T-helper 2 cell treated with Interferon-gamma antibody and Interleukin-4, amounts not matched to agents 5 μg/mL and 100 μg/mL, for 36 hours (primary cell): ENCODE measurements at regions not wholly inside any gene's neighbourhood (a gene's known extent, or its start where the extent isn't known, plus 50 kb on each side); places are given as distances from the start of the nearest gene placed in this dataset.

Source experiments
- DNase-seq: peaks from one replicate; pipeline ENCODE4 v3.0.0; 2021; ENCODE audit warnings: low spot score
- H3K27ac Mint-ChIP-seq: one replicate; pipeline ENCODE4 v1.8.0; 2021; ENCODE audit warnings: mild to moderate bottlenecking, mixed read lengths
- H3K27me3 Mint-ChIP-seq: one replicate; pipeline ENCODE4 v1.8.0; 2021; ENCODE audit warnings: low read depth, mixed read lengths
- H3K36me3 Mint-ChIP-seq: one replicate; pipeline ENCODE4 v1.8.0; 2021; ENCODE audit warnings: low read depth, mixed read lengths
- H3K4me1 Mint-ChIP-seq: one replicate; pipeline ENCODE4 v1.8.0; 2021; ENCODE audit warnings: low read depth, mixed read lengths
- H3K4me3 Mint-ChIP-seq: one replicate; pipeline ENCODE4 v1.8.0; 2022; ENCODE audit warnings: mild to moderate bottlenecking, moderate library complexity, mixed read lengths
- H3K9me3 Mint-ChIP-seq: one replicate; pipeline ENCODE4 v1.8.0; 2021; ENCODE audit warnings: mixed read lengths

GRCh38 chr15:96690733-96691132 lies 360.2 kb downstream of the NR2F2 start:
- Mint-ChIP-seq H3K27ac (no peak overlapping the region), H3K9me3 (peaks cover 3% of the 10 kb centered on the region), H3K36me3 (no peaks in the 10 kb centered on the region), H3K4me3 (no peak overlapping the region), H3K4me1 (no peaks in the 10 kb centered on the region), H3K27me3 (no peaks in the 10 kb centered on the region)
- no peak for DNase-seq

GRCh38 chr15:96692826-96693225 lies 362.3 kb downstream of the NR2F2 start:
- peaks cover 3% of the 10 kb centered on the region for H3K9me3 Mint-ChIP-seq
- H3K4me3 Mint-ChIP-seq, result no peak overlapping the region
- no peaks in the 10 kb centered on the region for H3K36me3 Mint-ChIP-seq
- no peak overlapping the region for H3K27ac Mint-ChIP-seq
- H3K27me3 Mint-ChIP-seq, result no peaks in the 10 kb centered on the region
- DNase-seq, result no peak
- no peaks in the 10 kb centered on the region for H3K4me1 Mint-ChIP-seq

GRCh38 chr15:96693515-96693914 lies 363.0 kb downstream of the NR2F2 start:
- Mint-ChIP-seq H3K27me3 (no peaks in the 10 kb centered on the region), H3K4me3 (no peak overlapping the region), H3K4me1 (no peaks in the 10 kb centered on the region), H3K36me3 (no peaks in the 10 kb centered on the region), H3K9me3 (peaks cover 3% of the 10 kb centered on the region), H3K27ac (no peak overlapping the region)
- no peak for DNase-seq

GRCh38 chr15:96693990-96694517 lies 363.6 kb downstream of the NR2F2 start:
- H3K36me3 Mint-ChIP-seq, result no peaks in the 10 kb centered on the region
- peaks cover 3% of the 10 kb centered on the region for H3K9me3 Mint-ChIP-seq
- no peaks in the 10 kb centered on the region for H3K27me3 Mint-ChIP-seq
- DNase-seq, result no peak
- H3K27ac Mint-ChIP-seq, result no peak overlapping the region
- H3K4me1 Mint-ChIP-seq, result no peaks in the 10 kb centered on the region
- H3K4me3 Mint-ChIP-seq, result no peak overlapping the region

- Mint-ChIP-seq H3K4me3 (no peak overlapping the region), H3K4me1 (no peaks in the 10 kb centered on the region), H3K36me3 (no peaks in the 10 kb centered on the region), H3K27ac (no peak overlapping the region), H3K9me3 (no peaks in the 10 kb centered on the region), H3K27me3 (no peaks in the 10 kb centered on the region)
- no peak for DNase-seq
These were observed 364.9 kb downstream of the NR2F2 start for GRCh38 chr15:96695426-96695825.

GRCh38 chr15:96699871-96700401 lies 369.4 kb downstream of the NR2F2 start:
- Mint-ChIP-seq H3K27me3 (no peaks in the 10 kb centered on the region), H3K27ac (no peak overlapping the region), H3K36me3 (no peaks in the 10 kb centered on the region), H3K4me3 (no peak overlapping the region), H3K9me3 (no peaks in the 10 kb centered on the region), H3K4me1 (no peaks in the 10 kb centered on the region)
- DNase-seq, result no peak

- H3K36me3 Mint-ChIP-seq, result no peaks in the 10 kb centered on the region
- DNase-seq, result no peak
- H3K27me3 Mint-ChIP-seq, result no peaks in the 10 kb centered on the region
- no peak overlapping the region for H3K27ac Mint-ChIP-seq
- no peaks in the 10 kb centered on the region for H3K4me1 Mint-ChIP-seq
- H3K9me3 Mint-ChIP-seq, result no peaks in the 10 kb centered on the region
- no peak overlapping the region for H3K4me3 Mint-ChIP-seq
These were observed 370.1 kb downstream of the NR2F2 start for GRCh38 chr15:96700555-96700954.

GRCh38 chr15:96701443-96701842 lies 370.9 kb downstream of the NR2F2 start:
- Mint-ChIP-seq H3K36me3 (no peaks in the 10 kb centered on the region), H3K27me3 (no peaks in the 10 kb centered on the region), H3K4me1 (no peaks in the 10 kb centered on the region), H3K9me3 (no peaks in the 10 kb centered on the region), H3K4me3 (no peak overlapping the region), H3K27ac (no peak overlapping the region)
- DNase-seq, result no peak

GRCh38 chr15:96701877-96702276 lies 371.4 kb downstream of the NR2F2 start:
- no peak for DNase-seq
- no peaks in the 10 kb centered on the region for H3K36me3 Mint-ChIP-seq
- no peak overlapping the region for H3K4me3 Mint-ChIP-seq
- no peaks in the 10 kb centered on the region for H3K9me3 Mint-ChIP-seq
- H3K4me1 Mint-ChIP-seq, result no peaks in the 10 kb centered on the region
- no peak overlapping the region for H3K27ac Mint-ChIP-seq
- no peaks in the 10 kb centered on the region for H3K27me3 Mint-ChIP-seq

GRCh38 chr15:96702589-96702988 lies 372.1 kb downstream of the NR2F2 start:
- no peak for DNase-seq
- H3K4me3 Mint-ChIP-seq, result no peak overlapping the region
- H3K27ac Mint-ChIP-seq, result no peak overlapping the region
- H3K36me3 Mint-ChIP-seq, result no peaks in the 10 kb centered on the region
- no peaks in the 10 kb centered on the region for H3K27me3 Mint-ChIP-seq
- H3K9me3 Mint-ChIP-seq, result no peaks in the 10 kb centered on the region
- H3K4me1 Mint-ChIP-seq, result no peaks in the 10 kb centered on the region

- Mint-ChIP-seq H3K4me3 (no peak overlapping the region), H3K36me3 (no peaks in the 10 kb centered on the region), H3K27me3 (no peaks in the 10 kb centered on the region), H3K4me1 (no peaks in the 10 kb centered on the region), H3K27ac (no peak overlapping the region), H3K9me3 (no peaks in the 10 kb centered on the region)
- no peak for DNase-seq
These were observed 372.6 kb downstream of the NR2F2 start for GRCh38 chr15:96703091-96703490.

- H3K27ac Mint-ChIP-seq, result no peak overlapping the region
- no peaks in the 10 kb centered on the region for H3K9me3 Mint-ChIP-seq
- H3K4me3 Mint-ChIP-seq, result no peak overlapping the region
- no peaks in the 10 kb centered on the region for H3K27me3 Mint-ChIP-seq
- H3K36me3 Mint-ChIP-seq, result no peaks in the 10 kb centered on the region
- H3K4me1 Mint-ChIP-seq, result no peaks in the 10 kb centered on the region
- no peak for DNase-seq
These were observed 373.5 kb downstream of the NR2F2 start for GRCh38 chr15:96703794-96704550.

- H3K4me3 Mint-ChIP-seq, result no peak overlapping the region
- no peaks in the 10 kb centered on the region for H3K27me3 Mint-ChIP-seq
- H3K27ac Mint-ChIP-seq, result no peak overlapping the region
- no peak for DNase-seq
- H3K9me3 Mint-ChIP-seq, result no peaks in the 10 kb centered on the region
- no peaks in the 10 kb centered on the region for H3K36me3 Mint-ChIP-seq
- H3K4me1 Mint-ChIP-seq, result no peaks in the 10 kb centered on the region
These were observed 385.6 kb downstream of the NR2F2 start for GRCh38 chr15:96716075-96716474.

GRCh38 chr15:96716478-96716877 lies 386.0 kb downstream of the NR2F2 start:
- Mint-ChIP-seq H3K9me3 (no peaks in the 10 kb centered on the region), H3K4me3 (no peak overlapping the region), H3K27me3 (no peaks in the 10 kb centered on the region), H3K36me3 (no peaks in the 10 kb centered on the region), H3K4me1 (no peaks in the 10 kb centered on the region), H3K27ac (no peak overlapping the region)
- DNase-seq, result no peak

GRCh38 chr15:96720251-96720650 lies 389.8 kb downstream of the NR2F2 start:
- no peak for DNase-seq
- Mint-ChIP-seq H3K27ac (no peak overlapping the region), H3K4me1 (no peaks in the 10 kb centered on the region), H3K36me3 (no peaks in the 10 kb centered on the region), H3K4me3 (no peak overlapping the region), H3K27me3 (no peaks in the 10 kb centered on the region), H3K9me3 (no peaks in the 10 kb centered on the region)
